Mesenchymal stem cell (in vitro differentiated cells and primary cell): ENCODE measurements at regions not wholly inside any gene's neighbourhood (a gene's known extent, or its start where the extent isn't known, plus 50 kb on each side); places are given as distances from the start of the nearest gene placed in this dataset. TPM values are rescaled to one million over a fixed set of nuclear protein-coding genes. Genes with fewer than 3 reads are reported as not detected.

Experiments used
- small RNA-seq: library from polyadenylated mRNA; stranded (forward); fragments of <200 nt; extraction: miRNeasy Mini kit (QIAGEN cat#:217004); gene quantifications from one replicate; pipeline ENCODE3, GENCODE V24; 2013; ENCODE audit warnings: low read depth

Small RNA genes in the stretch of these regions (small RNA-seq; reads per million reads assigned to genes)
- gene AC087897.1: not detected
